GM12864 (cell line): ENCODE measurements at regions not wholly inside any gene's neighbourhood (a gene's known extent, or its start where the extent isn't known, plus 50 kb on each side); places are given as distances from the start of the nearest gene placed in this dataset.

Source experiments
- DNase-seq: peaks from one replicate; pipeline ENCODE4 v3.0.0-alpha.2; 2011; ENCODE audit warnings: low read depth
- H3K4me3 ChIP-seq: 2 replicates; pipeline ENCODE4 v1.5.1; 2011; ENCODE audit warnings: mild to moderate bottlenecking, low read depth, low read length, control low read depth
- CTCF ChIP-seq: IDR thresholded peaks from 2 replicates; pipeline ENCODE4 v1.5.1; 2011; ENCODE audit warnings: low read depth, mild to moderate bottlenecking, moderate library complexity, low read length, control low read depth, inconsistent platforms; ENCODE audit errors: missing control alignments

- no peak for TF ChIP-seq CTCF
- DNase-seq = no peak
- H3K4me3 ChIP-seq = no peak overlapping the region
Measured at GRCh38 chr6:168160506-168161370, 81.7 kb upstream of the FRMD1 start.

- no peak for TF ChIP-seq CTCF
- DNase-seq = no peak
- no peak overlapping the region for H3K4me3 ChIP-seq
Measured at GRCh38 chr6:168159506-168159905, 80.5 kb upstream of the FRMD1 start.

GRCh38 chr6:168158980-168159349 lies 80.0 kb upstream of the FRMD1 start:
- DNase-seq = no peak
- no peak for TF ChIP-seq CTCF
- no peak overlapping the region for H3K4me3 ChIP-seq

GRCh38 chr6:168158213-168158979 lies 79.4 kb upstream of the FRMD1 start:
- no peak overlapping the region for H3K4me3 ChIP-seq
- DNase-seq = no peak
- no peak for TF ChIP-seq CTCF

GRCh38 chr6:168157272-168158212 lies 78.5 kb upstream of the FRMD1 start:
- H3K4me3 ChIP-seq = no peak overlapping the region
- DNase-seq = no peak
- TF ChIP-seq CTCF = no peak

- no peak overlapping the region for H3K4me3 ChIP-seq
- TF ChIP-seq CTCF = no peak
- DNase-seq = no peak
Measured at GRCh38 chr6:168156742-168157265, 77.8 kb upstream of the FRMD1 start.
